SH-SY5Y (cell line): ENCODE measurements at regions not wholly inside any gene's neighbourhood (a gene's known extent, or its start where the extent isn't known, plus 50 kb on each side); places are given as distances from the start of the nearest gene placed in this dataset.

ENCODE experiments used
- GATA2 ChIP-seq: IDR thresholded peaks from 2 replicates; pipeline ENCODE4 v1.6.1; 2011; ENCODE audit warnings: mild to moderate bottlenecking, low read depth, low read length
- GATA3 ChIP-seq: IDR thresholded peaks from 2 replicates; pipeline ENCODE4 v1.6.1; 2011; ENCODE audit warnings: low read depth, mild to moderate bottlenecking, low read length, moderate library complexity

GRCh38 chr15:95486224-95486623 lies 844.3 kb upstream of the NR2F2 start:
- no peak for TF ChIP-seq GATA3
- no peak for TF ChIP-seq GATA2

GRCh38 chr15:95489103-95489502 lies 841.4 kb upstream of the NR2F2 start:
- no peak for TF ChIP-seq GATA3
- no peak for TF ChIP-seq GATA2

DNA sequence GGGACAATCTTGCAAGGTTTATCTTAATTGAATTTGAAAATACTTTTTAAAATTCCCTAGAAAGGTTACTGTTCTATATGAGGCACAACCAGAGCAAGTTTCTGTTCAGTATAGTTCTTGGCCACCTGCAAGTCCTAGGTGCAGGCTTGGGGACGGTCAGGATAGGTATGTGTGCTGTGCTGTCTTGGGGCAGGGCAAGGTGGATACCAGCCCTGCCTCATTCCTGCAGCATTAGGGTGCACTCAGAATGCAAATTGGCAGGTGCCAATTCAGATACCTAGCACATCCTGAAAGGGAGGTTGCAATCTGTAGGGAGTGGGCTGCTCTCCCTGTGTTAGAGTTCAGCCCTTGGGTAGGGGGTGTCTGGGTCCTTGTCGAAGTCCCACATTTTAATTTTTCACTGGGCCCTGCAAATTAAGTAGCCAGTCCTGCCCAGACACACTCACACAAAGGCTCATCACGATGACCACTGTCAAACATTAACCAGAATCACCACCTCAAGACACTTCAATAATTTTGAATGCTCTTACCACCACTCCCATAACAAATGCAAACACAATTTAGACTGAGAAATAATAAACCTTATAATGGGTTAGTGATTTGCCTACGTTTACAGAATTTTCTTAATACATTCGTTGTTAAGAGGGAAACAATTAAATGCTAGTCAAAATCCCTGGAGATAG lies 838.0 kb upstream of the NR2F2 start:
- TF ChIP-seq GATA2, result no peak
- no peak for TF ChIP-seq GATA3

DNA sequence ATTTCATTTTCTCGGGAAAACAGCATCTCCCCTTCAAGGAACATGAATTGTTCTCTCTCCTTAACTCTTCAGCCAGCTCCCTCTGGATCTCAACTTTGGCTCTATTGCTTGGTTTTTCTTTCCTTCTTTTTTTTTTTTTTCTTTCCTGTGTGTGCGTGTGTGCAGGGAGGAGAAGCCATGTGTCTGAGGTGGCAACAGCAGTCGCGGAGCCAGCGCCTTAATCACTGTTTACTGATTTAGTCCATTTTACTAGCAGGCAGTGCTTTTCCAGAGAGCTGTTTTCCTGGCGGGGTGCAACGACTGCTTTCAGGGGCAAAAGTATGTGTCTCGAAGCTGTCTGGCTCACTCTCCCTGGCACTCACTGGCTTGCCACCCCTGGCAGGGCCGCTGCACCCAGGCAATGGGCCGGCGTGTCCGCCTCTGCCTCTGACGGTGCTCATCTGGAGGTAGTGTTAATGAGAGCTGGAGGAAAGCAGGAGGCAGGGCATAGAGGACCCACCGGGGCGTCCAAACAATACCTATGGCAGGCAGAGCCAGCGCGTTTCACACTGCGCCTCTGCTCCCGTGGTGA lies 835.4 kb upstream of the NR2F2 start:
- TF ChIP-seq GATA2, result no peak
- no peak for TF ChIP-seq GATA3

DNA sequence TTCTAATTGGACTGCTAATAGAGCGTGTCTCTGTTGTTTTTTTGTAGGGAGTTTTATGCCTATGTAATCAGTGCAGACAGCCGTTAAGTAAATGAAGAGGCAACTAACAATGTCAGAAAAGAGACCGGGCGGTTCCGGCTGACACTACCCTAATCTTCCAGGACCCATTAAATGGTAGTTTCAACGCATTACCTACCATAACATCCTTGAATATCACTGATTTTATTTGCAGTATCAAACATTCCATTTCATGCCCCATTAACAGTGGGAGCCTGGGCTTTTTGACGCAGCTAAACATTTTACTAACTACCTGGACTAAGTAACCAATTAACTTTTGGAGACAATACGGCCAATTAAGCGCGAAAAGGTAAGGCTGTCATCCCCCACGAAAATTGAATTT lies 832.9 kb upstream of the NR2F2 start:
- TF ChIP-seq GATA2 (no peak), GATA3 (no peak)

DNA sequence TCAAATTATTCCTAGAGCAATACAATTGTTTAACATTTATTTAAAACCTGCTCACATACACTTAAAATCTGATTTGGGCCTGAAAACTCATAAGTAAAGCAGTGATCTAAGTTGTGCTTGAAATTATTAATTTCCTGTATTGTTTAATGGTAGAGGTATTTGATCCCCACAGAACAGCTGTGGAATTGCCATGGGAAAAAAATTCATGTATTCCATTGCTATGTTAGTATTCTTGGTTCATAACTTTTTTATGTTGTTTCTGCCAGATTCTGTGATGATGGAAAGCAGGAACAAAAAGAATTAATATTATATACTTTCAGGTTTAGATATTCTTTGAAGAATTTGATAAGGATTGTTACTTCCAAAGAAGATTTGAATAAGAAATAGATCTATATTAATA lies 831.5 kb upstream of the NR2F2 start:
- TF ChIP-seq GATA2 (no peak), GATA3 (no peak)

- no peak for TF ChIP-seq GATA2
Measured at GRCh38 chr15:95499397-95499796, 831.1 kb upstream of the NR2F2 start.

- TF ChIP-seq GATA2 (no peak), GATA3 (no peak)
Measured at GRCh38 chr15:95501865-95502264, 828.6 kb upstream of the NR2F2 start.

- no peak for TF ChIP-seq GATA2
- TF ChIP-seq GATA3, result no peak
Measured at GRCh38 chr15:95503107-95503506, 827.4 kb upstream of the NR2F2 start.

GRCh38 chr15:95503640-95504225 lies 826.8 kb upstream of the NR2F2 start:
- no peak for TF ChIP-seq GATA2
- TF ChIP-seq GATA3, result no peak

GRCh38 chr15:95511671-95512070 lies 818.8 kb upstream of the NR2F2 start:
- no peak for TF ChIP-seq GATA2
- TF ChIP-seq GATA3, result no peak

GRCh38 chr15:95512906-95513305 lies 817.6 kb upstream of the NR2F2 start:
- TF ChIP-seq GATA3 (no peak), GATA2 (no peak)

- TF ChIP-seq GATA2, result no peak
- no peak for TF ChIP-seq GATA3
Measured at GRCh38 chr15:95519887-95520286, 810.6 kb upstream of the NR2F2 start.

DNA sequence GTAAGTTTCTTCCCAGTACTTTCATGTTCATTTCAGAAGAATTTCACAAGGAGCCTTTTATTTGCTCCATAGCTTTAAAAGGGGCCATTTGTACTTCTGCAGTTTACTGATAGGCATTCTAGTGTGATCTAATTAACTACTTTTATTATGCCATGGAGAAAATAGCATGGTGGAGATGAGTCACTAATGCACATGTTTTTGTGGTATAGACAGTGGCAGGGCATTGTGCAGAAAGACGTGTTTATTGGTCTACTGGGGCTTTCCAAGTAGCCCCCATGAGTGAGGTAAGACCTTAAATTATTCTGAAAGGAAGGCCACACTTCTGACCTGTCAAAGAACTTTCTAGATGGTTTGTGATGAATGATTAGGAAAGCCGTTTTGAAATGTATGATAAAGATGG lies 810.0 kb upstream of the NR2F2 start:
- TF ChIP-seq GATA3 (no peak), GATA2 (no peak)

- TF ChIP-seq GATA2, result no peak
- TF ChIP-seq GATA3, result no peak
Measured at GRCh38 chr15:95520922-95521321, 809.6 kb upstream of the NR2F2 start.
